ENCODE measurements at regions not wholly inside any gene's neighbourhood (a gene's known extent, or its start where the extent isn't known, plus 50 kb on each side); places are given as distances from the start of the nearest gene placed in this dataset.

GRCh38 chr5:61683926-61684325 is 351.9 kb downstream of the ZSWIM6 start:
- TF ChIP-seq POLR2AphosphoS5 (IDR thresholded peaks at IDR 0.05; ENCODE audit: low read depth, low read length) (no peak), TAF1 (IDR thresholded peaks at IDR 0.05; ENCODE audit: borderline replicate concordance, insufficient read depth, low read length) (no peak), REST (IDR thresholded peaks at IDR 0.05; ENCODE audit: insufficient read depth in 1 of 2, low read depth in 2 of 2, low read length in 2 of 2) (no peak)

Measured in PFSK-1 (cell line).